MM.1S (cell line): ENCODE measurements at regions not wholly inside any gene's neighbourhood (a gene's known extent, or its start where the extent isn't known, plus 50 kb on each side); places are given as distances from the start of the nearest gene placed in this dataset.

ENCODE experiments used
- EZH2 ChIP-seq: fragments of 300-600 bp; sonication (generic); optimal IDR thresholded peaks from 2 replicates; pipeline ENCODE3; 2017; ENCODE audit warnings: low read depth, mild to moderate bottlenecking, antibody characterized with exemption, low read length, mixed read lengths
- EZH2phosphoT487 ChIP-seq: fragments of 300-600 bp; sonication (generic); IDR thresholded peaks from 2 replicates; pipeline ENCODE4 v1.6.1; 2018; ENCODE audit warnings: antibody characterized with exemption, low read length
- TF ChIP-seq, protein P1 (sequence below): fragments of 300-600 bp; sonication (generic); IDR thresholded peaks from 2 replicates; pipeline ENCODE4 v1.5.1; 2016; ENCODE audit warnings: antibody characterized with exemption, low read length, mixed read lengths

GRCh38 chr4:83728191-83728590 lies 192.3 kb downstream of the GPAT3 start:
- TF ChIP-seq, protein P1, sequence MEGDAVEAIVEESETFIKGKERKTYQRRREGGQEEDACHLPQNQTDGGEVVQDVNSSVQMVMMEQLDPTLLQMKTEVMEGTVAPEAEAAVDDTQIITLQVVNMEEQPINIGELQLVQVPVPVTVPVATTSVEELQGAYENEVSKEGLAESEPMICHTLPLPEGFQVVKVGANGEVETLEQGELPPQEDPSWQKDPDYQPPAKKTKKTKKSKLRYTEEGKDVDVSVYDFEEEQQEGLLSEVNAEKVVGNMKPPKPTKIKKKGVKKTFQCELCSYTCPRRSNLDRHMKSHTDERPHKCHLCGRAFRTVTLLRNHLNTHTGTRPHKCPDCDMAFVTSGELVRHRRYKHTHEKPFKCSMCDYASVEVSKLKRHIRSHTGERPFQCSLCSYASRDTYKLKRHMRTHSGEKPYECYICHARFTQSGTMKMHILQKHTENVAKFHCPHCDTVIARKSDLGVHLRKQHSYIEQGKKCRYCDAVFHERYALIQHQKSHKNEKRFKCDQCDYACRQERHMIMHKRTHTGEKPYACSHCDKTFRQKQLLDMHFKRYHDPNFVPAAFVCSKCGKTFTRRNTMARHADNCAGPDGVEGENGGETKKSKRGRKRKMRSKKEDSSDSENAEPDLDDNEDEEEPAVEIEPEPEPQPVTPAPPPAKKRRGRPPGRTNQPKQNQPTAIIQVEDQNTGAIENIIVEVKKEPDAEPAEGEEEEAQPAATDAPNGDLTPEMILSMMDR = no peak
- TF ChIP-seq EZH2 (no peak), EZH2phosphoT487 (no peak)
